ENCODE measurements at regions not wholly inside any gene's neighbourhood (a gene's known extent, or its start where the extent isn't known, plus 50 kb on each side); places are given as distances from the start of the nearest gene placed in this dataset.

DNA sequence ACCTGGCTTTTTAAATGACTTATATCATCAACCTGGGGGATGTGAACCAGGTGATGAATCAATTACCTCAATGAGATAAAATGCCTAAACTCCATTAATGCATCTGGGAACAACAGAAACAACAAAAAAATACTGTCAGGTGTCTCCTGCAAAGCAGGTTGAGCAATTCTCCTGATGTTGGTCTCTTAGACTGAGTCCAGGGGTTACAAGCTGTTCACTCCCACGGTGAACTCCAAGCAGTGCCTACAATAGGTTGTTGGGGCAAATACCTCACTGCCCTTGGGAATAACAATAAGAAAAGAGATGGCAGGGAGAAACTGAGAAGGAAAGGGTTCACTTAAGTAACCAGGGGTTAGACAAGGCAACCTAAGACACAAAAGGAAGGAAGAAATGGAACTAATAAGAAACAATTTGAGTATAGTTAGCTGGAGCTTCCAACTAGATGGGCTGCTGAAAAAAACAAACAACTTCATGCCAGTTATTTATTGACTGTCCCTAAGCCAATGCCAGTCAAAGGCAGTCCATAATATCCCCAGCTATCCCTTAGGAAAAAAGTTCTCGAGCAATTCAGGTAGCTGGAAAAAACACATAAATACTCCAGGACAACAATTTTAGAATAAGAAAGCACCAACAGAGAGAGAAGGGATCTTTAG is 97.6 kb upstream of the MAGI3 start:
- Histone ChIP-seq H3K9me3 (no peaks in the 10 kb centered on the region), H3K27me3 (no peaks in the 10 kb centered on the region), H3K27ac (no peak overlapping the region), H3K4me3 (no peak overlapping the region), H3K4me1 (no peaks in the 10 kb centered on the region), H3K36me3 (no peaks in the 10 kb centered on the region)
- ATAC-seq (ENCODE audit: low FRiP score in 2 of 2) (no peak), DNase-seq (no peak)
- WGBS, 2 donors = 80 to 94% methylated on average over 2 of the region's 2 CpGs
- no peak for TF ChIP-seq CTCF (IDR thresholded peaks at IDR 0.05)
- TF ChIP-seq POLR2A (IDR thresholded peaks at IDR 0.05) = no peak
- TF ChIP-seq POLR2AphosphoS5 (IDR thresholded peaks at IDR 0.05) = no peak
- TF ChIP-seq EP300 (IDR thresholded peaks at IDR 0.05) = no peak

GRCh38 chr1:113293256-113293626 is 97.1 kb upstream of the MAGI3 start:
- 91 to 93% methylated on average over 11 of the region's 11 CpGs for WGBS, 2 donors
- DNase-seq (peak in 1 of 2 donors; percentile 15), ATAC-seq (ENCODE audit: low FRiP score in 2 of 2) (no peak)
- Histone ChIP-seq H3K36me3 (no peaks in the 10 kb centered on the region), H3K9me3 (no peaks in the 10 kb centered on the region), H3K4me3 (no peak overlapping the region), H3K4me1 (no peaks in the 10 kb centered on the region), H3K27me3 (no peaks in the 10 kb centered on the region), H3K27ac (no peak overlapping the region)
- TF ChIP-seq POLR2AphosphoS5 (IDR thresholded peaks at IDR 0.05) (no peak), EP300 (IDR thresholded peaks at IDR 0.05) (no peak), POLR2A (IDR thresholded peaks at IDR 0.05) (no peak), CTCF (IDR thresholded peaks at IDR 0.05) (no peak)

DNA sequence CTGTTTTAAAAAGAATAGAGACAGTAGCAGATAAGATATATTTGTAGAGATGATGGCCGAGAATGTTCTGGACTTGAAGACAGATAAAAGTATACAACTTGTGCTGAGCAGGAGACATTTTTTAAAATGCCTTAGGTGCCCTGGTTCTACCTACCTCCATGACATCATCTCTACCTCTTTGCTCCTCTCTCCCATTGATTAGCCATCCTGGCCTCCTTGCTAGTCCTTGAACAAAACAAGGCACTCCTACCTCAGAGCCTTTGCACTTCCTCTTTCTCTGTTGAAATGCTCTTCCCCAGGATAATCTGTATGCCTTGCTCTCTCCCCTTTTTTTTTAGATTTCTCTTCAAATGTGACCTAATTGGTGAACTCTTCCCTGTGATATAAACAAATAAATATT is 92.6 kb upstream of the MAGI3 start:
- DNase-seq (no peak), ATAC-seq (ENCODE audit: low FRiP score in 2 of 2) (no peak)
- Histone ChIP-seq H3K4me1 (no peaks in the 10 kb centered on the region), H3K36me3 (no peaks in the 10 kb centered on the region), H3K4me3 (no peak overlapping the region), H3K27me3 (no peaks in the 10 kb centered on the region), H3K9me3 (no peaks in the 10 kb centered on the region), H3K27ac (no peak overlapping the region)
- WGBS, 2 donors = 85% methylated on average over 1 of the region's 1 CpG
- no peak for TF ChIP-seq POLR2A (IDR thresholded peaks at IDR 0.05)
- TF ChIP-seq POLR2AphosphoS5 (IDR thresholded peaks at IDR 0.05) = no peak
- no peak for TF ChIP-seq EP300 (IDR thresholded peaks at IDR 0.05)
- TF ChIP-seq CTCF (IDR thresholded peaks at IDR 0.05) = no peak

DNA sequence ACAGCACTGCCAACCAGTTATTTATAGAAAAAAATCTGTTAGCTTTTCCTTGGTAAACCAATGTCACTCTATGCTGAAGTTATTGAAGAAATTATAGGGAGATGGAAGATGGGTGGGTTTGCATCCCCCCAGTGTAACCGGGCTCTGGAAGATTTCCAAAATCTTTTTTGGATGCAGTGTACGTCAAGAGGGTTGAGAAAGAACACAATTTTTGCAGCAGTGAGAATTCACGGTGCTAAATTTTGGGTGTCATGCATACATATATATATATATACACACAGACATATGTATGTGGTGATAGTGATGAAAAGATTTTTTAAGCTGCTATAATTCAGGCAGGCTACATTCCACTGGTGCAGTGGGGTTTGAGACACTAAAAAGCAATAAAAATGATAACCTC is 91.4 kb upstream of the MAGI3 start:
- WGBS, 2 donors = 66 to 77% methylated on average over 3 of the region's 3 CpGs
- no peaks in the 10 kb centered on the region for H3K27me3 ChIP-seq

More for the DNA sequence above, 91.4 kb upstream of the MAGI3 start:
- no peaks in the 10 kb centered on the region for H3K36me3 ChIP-seq
- H3K9me3 ChIP-seq = no peaks in the 10 kb centered on the region
- H3K4me1 ChIP-seq = no peaks in the 10 kb centered on the region
- DNase-seq (no peak), ATAC-seq (ENCODE audit: low FRiP score in 2 of 2) (no peak)
- H3K27ac ChIP-seq = no peak overlapping the region
- H3K4me3 ChIP-seq = no peak overlapping the region
- TF ChIP-seq POLR2AphosphoS5 (IDR thresholded peaks at IDR 0.05) (no peak), POLR2A (IDR thresholded peaks at IDR 0.05) (no peak), EP300 (IDR thresholded peaks at IDR 0.05) (no peak), CTCF (IDR thresholded peaks at IDR 0.05) (no peak)

All from upper lobe of left lung (tissue), 6 donors.